H1 (cell line): ENCODE measurements at regions not wholly inside any gene's neighbourhood (a gene's known extent, or its start where the extent isn't known, plus 50 kb on each side); places are given as distances from the start of the nearest gene placed in this dataset.

ENCODE experiments used
- CTCF ChIA-PET: fragments of 300-600 bp; sonication (Branson Sonifier 250); formaldehyde crosslinking; loops from one replicate; lab custom pipeline; 2021; ENCODE audit not compliant: partially characterized antibody; lab: Charles Lee
- POLR2A ChIA-PET: fragments of 300-600 bp; sonication (Branson Sonifier 250); formaldehyde crosslinking; loops from one replicate; lab custom pipeline; 2021; ENCODE audit warnings: inconsistent platforms; ENCODE audit not compliant: partially characterized antibody; lab: Charles Lee
- DNase-seq, 2 experiments: peaks; one replicate each; pipeline versions ENCODE4 v3.0.0 to v3.0.0-alpha.2; 2010 to 2022; ENCODE audit warnings: low spot score in 2 of 2, low read depth in 1 of 2, mixed read lengths in 1 of 2
- FAIRE-seq: peaks from 2 replicates; lab custom pipeline; 2011; peaks lifted over from hg19 to GRCh38; lab: Jason Lieb, UNC
- H2AFZ ChIP-seq: 2 replicates; pipeline ENCODE4 v1.8.1; 2012; ENCODE audit warnings: low read length, inconsistent platforms
- H2AK5ac ChIP-seq: 2 replicates; pipeline ENCODE4 v1.6.1; 2013; ENCODE audit warnings: low read depth, low read length
- H2BK120ac ChIP-seq: replicated peaks from 2 replicates; pipeline ENCODE3; 2013; ENCODE audit warnings: low read depth, low read length, inconsistent platforms
- H2BK12ac ChIP-seq: 2 replicates; pipeline ENCODE4 v1.6.1; 2013; ENCODE audit warnings: low read depth, low read length
- H2BK15ac ChIP-seq: 2 replicates; pipeline ENCODE4 v1.6.1; 2013; ENCODE audit warnings: low read length
- H2BK20ac ChIP-seq: 2 replicates; pipeline ENCODE4 v1.6.1; 2013; ENCODE audit warnings: low read length
- H2BK5ac ChIP-seq: 2 replicates; pipeline ENCODE4 v1.6.1; 2013; ENCODE audit warnings: low read depth, low read length
- H3K14ac ChIP-seq: 2 replicates; pipeline ENCODE4 v1.6.1; 2013; ENCODE audit warnings: inconsistent platforms; ENCODE audit not compliant: insufficient read length
- H3K18ac ChIP-seq: 2 replicates; pipeline ENCODE4 v1.6.1; 2013; ENCODE audit warnings: low read length; ENCODE audit errors: extremely low read depth
- H3K23ac ChIP-seq: 2 replicates; pipeline ENCODE4 v1.6.1; 2013; ENCODE audit warnings: inconsistent platforms; ENCODE audit not compliant: insufficient read length
- H3K23me2 ChIP-seq: 2 replicates; pipeline ENCODE4 v1.6.1; 2013; ENCODE audit warnings: low read depth, low read length
- H3K27ac ChIP-seq: 2 replicates; pipeline ENCODE4 v1.6.1; 2011; ENCODE audit warnings: low read depth, low read length, inconsistent platforms
- H3K27me3 ChIP-seq, 4 experiments: replicated peaks in 1 of 4; 1 replicate in 1 of 4; 2 replicates in 3 of 4; pipeline versions ENCODE4 v1.6.1 to v1.8.1; 2011 to 2013; ENCODE audit warnings: low read length in 3 of 4, mild to moderate bottlenecking in 3 of 4, inconsistent platforms in 2 of 4, mixed read lengths in 2 of 4, moderate library complexity in 1 of 4; ENCODE audit not compliant: control insufficient read depth in 3 of 4, insufficient read depth in 3 of 4; ENCODE audit errors: extremely low read depth in 1 of 4
- H3K36me3 ChIP-seq, 4 experiments: 2 replicates each; pipeline versions ENCODE4 v1.6.1 to v1.8.1; 2011 to 2013; ENCODE audit warnings: mild to moderate bottlenecking in 4 of 4, low read length in 3 of 4, moderate library complexity in 2 of 4, control low read depth in 1 of 4, inconsistent platforms in 1 of 4; ENCODE audit not compliant: insufficient read depth in 4 of 4, control insufficient read depth in 2 of 4
- H3K4ac ChIP-seq: replicated peaks from 2 replicates; pipeline ENCODE3; 2013; ENCODE audit warnings: low read length, low read depth, mixed read lengths, inconsistent platforms; ENCODE audit not compliant: insufficient read length
- H3K4me1 ChIP-seq, 4 experiments: replicated peaks in 1 of 4; 1 replicate in 1 of 4; 2 replicates in 3 of 4; pipeline versions ENCODE4 v1.6.1 to v1.8.1; 2011 to 2013; ENCODE audit warnings: low read length in 3 of 4, inconsistent platforms in 2 of 4, mixed read lengths in 1 of 4; ENCODE audit not compliant: insufficient read depth in 4 of 4, control insufficient read depth in 3 of 4
- H3K4me2 ChIP-seq, 2 experiments: 2 replicates each; pipeline versions ENCODE4 v1.6.1 to v1.8.1; 2011 to 2013; ENCODE audit warnings: low read depth in 2 of 2, low read length in 2 of 2, control low read depth in 1 of 2, inconsistent platforms in 1 of 2, mild to moderate bottlenecking in 1 of 2; ENCODE audit not compliant: insufficient read depth in 1 of 2
- H3K4me3 ChIP-seq, 4 experiments: fragments of 200-600, 300-600 bp in 1 of 4; sonication (generic), shearing (Covaris generic), sonication (Bioruptor Twin) in 1 of 4; 2 replicates each; pipeline versions ENCODE4 v1.5.1 to v1.8.1; 2011 to 2016; ENCODE audit warnings: low read length in 4 of 4, low read depth in 3 of 4, control low read depth in 2 of 4, inconsistent platforms in 2 of 4, mild to moderate bottlenecking in 2 of 4, mixed read lengths in 1 of 4, moderate library complexity in 1 of 4; ENCODE audit not compliant: insufficient read depth in 2 of 4; ENCODE audit errors: extremely low read depth in 1 of 4
- H3K56ac ChIP-seq: replicated peaks from 2 replicates; pipeline ENCODE3; 2013; ENCODE audit warnings: low read depth, mild to moderate bottlenecking, mixed read lengths, low read length, inconsistent platforms; ENCODE audit not compliant: insufficient read length
- H3K79me1 ChIP-seq: 2 replicates; pipeline ENCODE4 v1.6.1; 2013; ENCODE audit warnings: low read depth, low read length, control low read depth
- H3K79me2 ChIP-seq, 2 experiments: 2 replicates each; pipeline versions ENCODE4 v1.6.1 to v1.8.1; 2012 to 2013; ENCODE audit warnings: low read length in 2 of 2, mild to moderate bottlenecking in 2 of 2, inconsistent platforms in 1 of 2; ENCODE audit not compliant: insufficient read depth in 2 of 2, control insufficient read depth in 1 of 2
- H3K9ac ChIP-seq, 4 experiments: replicated peaks in 1 of 4; 1 replicate in 1 of 4; 2 replicates in 3 of 4; pipeline versions ENCODE4 v1.6.1 to v1.8.1; 2011 to 2013; ENCODE audit warnings: low read depth in 3 of 4, low read length in 3 of 4, control low read depth in 2 of 4, mild to moderate bottlenecking in 2 of 4, moderate library complexity in 2 of 4, inconsistent platforms in 1 of 4; ENCODE audit errors: extremely low read depth in 1 of 4
- H3K9me3 ChIP-seq, 2 experiments: 2 replicates each; pipeline versions ENCODE4 v1.6.1 to v1.8.1; 2012 to 2013; ENCODE audit warnings: mild to moderate bottlenecking in 2 of 2, moderate library complexity in 2 of 2, control low read depth in 1 of 2, inconsistent platforms in 1 of 2, low read depth in 1 of 2, low read length in 1 of 2, mixed read lengths in 1 of 2; ENCODE audit not compliant: insufficient read depth in 2 of 2
- H4K20me1 ChIP-seq, 2 experiments: replicated peaks in 1 of 2; 2 replicates each; pipeline versions ENCODE3 to v1.8.1; 2011 to 2013; ENCODE audit warnings: inconsistent platforms in 2 of 2, low read length in 2 of 2, mild to moderate bottlenecking in 1 of 2; ENCODE audit not compliant: insufficient read depth in 2 of 2, control insufficient read depth in 1 of 2
- H4K5ac ChIP-seq: 2 replicates; pipeline ENCODE4 v1.6.1; 2013; ENCODE audit warnings: low read length, low read depth, mixed read lengths, inconsistent platforms; ENCODE audit not compliant: insufficient read length
- H4K8ac ChIP-seq: 2 replicates; pipeline ENCODE4 v1.8.0; 2013; ENCODE audit warnings: mild to moderate bottlenecking, moderate library complexity, low read length, inconsistent platforms; ENCODE audit not compliant: insufficient read depth; ENCODE audit errors: extremely low read depth
- H4K91ac ChIP-seq: replicated peaks from 2 replicates; pipeline ENCODE3; 2013; ENCODE audit warnings: low read length, mixed read lengths, inconsistent platforms; ENCODE audit not compliant: insufficient read length
- GABPA ChIP-seq: IDR thresholded peaks from 2 replicates; pipeline ENCODE4 v1.6.1; 2011; ENCODE audit warnings: mild to moderate bottlenecking, low read length, moderate library complexity, borderline replicate concordance; ENCODE audit not compliant: insufficient read depth
- SP2 ChIP-seq: IDR thresholded peaks from 2 replicates; pipeline ENCODE4 v1.6.1; 2012; ENCODE audit warnings: mild to moderate bottlenecking, low read length, inconsistent platforms
- WGBS, 2 experiments: shearing (Covaris generic) in 1 of 2; methylation state at CpG; one replicate each; pipeline versions ENCODE4 v1.1.6 to v1.1.7; 2013 to 2015; ENCODE audit warnings: low lambda C conversion rate in 2 of 2, mixed read lengths in 2 of 2, inconsistent platforms in 1 of 2, low coverage in 1 of 2, missing lambda C conversion rate in 1 of 2; ENCODE audit not compliant: insufficient replicate concordance in 2 of 2, insufficient coverage in 1 of 2, insufficient read length in 1 of 2; ENCODE audit errors: extremely low coverage in 1 of 2, missing lambda C conversion rate in 1 of 2; 5-methylcytosine and 5-hydroxymethylcytosine counted together

- Histone ChIP-seq H2BK5ac (no peak overlapping the region), H3K27ac (no peak overlapping the region), H3K4me2 (no peak overlapping the region), H4K91ac (no peak overlapping the region), H2AK5ac (no peak overlapping the region), H3K23ac (no peak overlapping the region), H2BK12ac (no peak overlapping the region), H3K4me3 (no peak overlapping the region), H3K27me3 (no peaks in the 10 kb centered on the region), H3K23me2 (no peaks in the 10 kb centered on the region), H2BK15ac (no peak overlapping the region), H3K4ac (no peak overlapping the region), H3K9me3 (no peaks in the 10 kb centered on the region), H2AFZ (no peak overlapping the region), H3K9ac (no peak overlapping the region), H4K8ac (no peak overlapping the region), H2BK20ac (no peak overlapping the region), H2BK120ac (no peak overlapping the region), H3K4me1 (no peaks in the 10 kb centered on the region), H3K18ac (no peak overlapping the region)
- CTCF ChIA-PET, result interaction anchor here (1.9 kb wide), 1 partner anchor 94 kb away, joined by 7 read pairs; no protein-coding TSS in a partner anchor
- no peak for TF ChIP-seq SP2
- no peak for TF ChIP-seq GABPA
- TF ChIP-seq, all 59 proteins: peak for 0
- DNase-seq, result no peak
- Histone ChIP-seq H3K56ac (no peak overlapping the region), H3K14ac (no peak overlapping the region), H3K36me3 (no peaks in the 10 kb centered on the region), H3K79me1 (no peaks in the 10 kb centered on the region), H4K20me1 (no peaks in the 10 kb centered on the region), H4K5ac (no peak overlapping the region), H3K79me2 (no peaks in the 10 kb centered on the region)
- 89% methylated on average over 1 of the region's 1 CpG; no CpG with 5 or more reads in 1 of the 2 experiments for WGBS, 2 experiments
- POLR2A ChIA-PET, result no interaction called here
- no peak for FAIRE-seq
Measured at GRCh38 chr22:33112580-33112979, 54.4 kb upstream of the SYN3 start.
